Panc1 (cell line): ENCODE measurements at regions not wholly inside any gene's neighbourhood (a gene's known extent, or its start where the extent isn't known, plus 50 kb on each side); places are given as distances from the start of the nearest gene placed in this dataset.

ENCODE experiments used
- POLR2AphosphoS5 ChIP-seq: IDR thresholded peaks from 2 replicates; pipeline ENCODE4 v1.6.1; 2012; ENCODE audit warnings: mild to moderate bottlenecking, low read depth, low read length, moderate library complexity
- SIN3A ChIP-seq: IDR thresholded peaks from 2 replicates; pipeline ENCODE4 v1.6.1; 2012; ENCODE audit warnings: low read depth, mild to moderate bottlenecking, low read length, moderate library complexity, borderline replicate concordance; ENCODE audit not compliant: insufficient read depth
- TCF7L2 ChIP-seq: IDR thresholded peaks from 2 replicates; pipeline ENCODE4 v1.6.1; 2011; ENCODE audit warnings: mild to moderate bottlenecking, low read depth, low read length, inconsistent platforms
- TF ChIP-seq, protein P1 (sequence below): fragments of 450-650 bp; IDR thresholded peaks from 2 replicates; pipeline ENCODE4 v1.5.1; 2017; ENCODE audit warnings: mild to moderate bottlenecking
- TF ChIP-seq, protein P2 (sequence below), 2 experiments: IDR thresholded peaks; 2 replicates each; pipeline ENCODE4 v1.6.1; 2011 to 2012; ENCODE audit warnings: low read depth in 2 of 2, control low read depth in 1 of 2, low read length in 1 of 2, mild to moderate bottlenecking in 1 of 2, moderate library complexity in 1 of 2; ENCODE audit not compliant: insufficient read depth in 1 of 2

DNA sequence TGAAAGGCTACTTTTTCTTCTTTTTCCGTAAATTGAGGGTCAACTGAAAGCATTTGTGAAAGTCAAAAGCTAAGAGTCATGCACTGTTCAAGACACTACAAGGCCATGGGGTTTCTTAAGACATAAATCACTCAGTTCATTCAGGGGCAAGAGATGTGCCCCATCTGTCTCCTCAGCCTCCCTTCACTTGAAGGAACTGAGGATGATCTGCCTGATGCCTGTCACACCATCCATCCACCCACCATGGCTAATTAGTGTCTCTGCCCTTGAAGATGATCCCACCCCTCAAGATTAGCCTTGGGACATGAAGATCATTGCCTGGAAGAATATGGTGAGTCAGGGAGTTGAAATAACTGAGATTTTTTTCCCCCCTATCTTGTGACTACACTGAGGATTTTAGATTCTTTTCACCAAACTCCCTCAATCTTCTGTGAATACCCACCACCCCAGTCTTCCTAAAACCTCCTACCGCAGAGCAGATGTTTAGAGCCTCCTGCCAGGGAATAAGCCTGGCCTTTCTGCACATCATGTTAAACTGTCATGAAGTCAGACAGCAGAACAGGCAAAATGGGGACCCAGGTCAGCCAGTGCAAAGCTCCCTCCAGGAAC, 88.6 kb upstream of the LMO4 start:
- TF ChIP-seq, protein P1, sequence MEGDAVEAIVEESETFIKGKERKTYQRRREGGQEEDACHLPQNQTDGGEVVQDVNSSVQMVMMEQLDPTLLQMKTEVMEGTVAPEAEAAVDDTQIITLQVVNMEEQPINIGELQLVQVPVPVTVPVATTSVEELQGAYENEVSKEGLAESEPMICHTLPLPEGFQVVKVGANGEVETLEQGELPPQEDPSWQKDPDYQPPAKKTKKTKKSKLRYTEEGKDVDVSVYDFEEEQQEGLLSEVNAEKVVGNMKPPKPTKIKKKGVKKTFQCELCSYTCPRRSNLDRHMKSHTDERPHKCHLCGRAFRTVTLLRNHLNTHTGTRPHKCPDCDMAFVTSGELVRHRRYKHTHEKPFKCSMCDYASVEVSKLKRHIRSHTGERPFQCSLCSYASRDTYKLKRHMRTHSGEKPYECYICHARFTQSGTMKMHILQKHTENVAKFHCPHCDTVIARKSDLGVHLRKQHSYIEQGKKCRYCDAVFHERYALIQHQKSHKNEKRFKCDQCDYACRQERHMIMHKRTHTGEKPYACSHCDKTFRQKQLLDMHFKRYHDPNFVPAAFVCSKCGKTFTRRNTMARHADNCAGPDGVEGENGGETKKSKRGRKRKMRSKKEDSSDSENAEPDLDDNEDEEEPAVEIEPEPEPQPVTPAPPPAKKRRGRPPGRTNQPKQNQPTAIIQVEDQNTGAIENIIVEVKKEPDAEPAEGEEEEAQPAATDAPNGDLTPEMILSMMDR: no peak
- TF ChIP-seq TCF7L2: no peak
- TF ChIP-seq, protein P2, sequence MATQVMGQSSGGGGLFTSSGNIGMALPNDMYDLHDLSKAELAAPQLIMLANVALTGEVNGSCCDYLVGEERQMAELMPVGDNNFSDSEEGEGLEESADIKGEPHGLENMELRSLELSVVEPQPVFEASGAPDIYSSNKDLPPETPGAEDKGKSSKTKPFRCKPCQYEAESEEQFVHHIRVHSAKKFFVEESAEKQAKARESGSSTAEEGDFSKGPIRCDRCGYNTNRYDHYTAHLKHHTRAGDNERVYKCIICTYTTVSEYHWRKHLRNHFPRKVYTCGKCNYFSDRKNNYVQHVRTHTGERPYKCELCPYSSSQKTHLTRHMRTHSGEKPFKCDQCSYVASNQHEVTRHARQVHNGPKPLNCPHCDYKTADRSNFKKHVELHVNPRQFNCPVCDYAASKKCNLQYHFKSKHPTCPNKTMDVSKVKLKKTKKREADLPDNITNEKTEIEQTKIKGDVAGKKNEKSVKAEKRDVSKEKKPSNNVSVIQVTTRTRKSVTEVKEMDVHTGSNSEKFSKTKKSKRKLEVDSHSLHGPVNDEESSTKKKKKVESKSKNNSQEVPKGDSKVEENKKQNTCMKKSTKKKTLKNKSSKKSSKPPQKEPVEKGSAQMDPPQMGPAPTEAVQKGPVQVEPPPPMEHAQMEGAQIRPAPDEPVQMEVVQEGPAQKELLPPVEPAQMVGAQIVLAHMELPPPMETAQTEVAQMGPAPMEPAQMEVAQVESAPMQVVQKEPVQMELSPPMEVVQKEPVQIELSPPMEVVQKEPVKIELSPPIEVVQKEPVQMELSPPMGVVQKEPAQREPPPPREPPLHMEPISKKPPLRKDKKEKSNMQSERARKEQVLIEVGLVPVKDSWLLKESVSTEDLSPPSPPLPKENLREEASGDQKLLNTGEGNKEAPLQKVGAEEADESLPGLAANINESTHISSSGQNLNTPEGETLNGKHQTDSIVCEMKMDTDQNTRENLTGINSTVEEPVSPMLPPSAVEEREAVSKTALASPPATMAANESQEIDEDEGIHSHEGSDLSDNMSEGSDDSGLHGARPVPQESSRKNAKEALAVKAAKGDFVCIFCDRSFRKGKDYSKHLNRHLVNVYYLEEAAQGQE (IDR thresholded peaks at IDR 0.05; ENCODE audit: insufficient read depth in 1 of 2, low read depth in 2 of 2, low read length in 1 of 2): no peak
- TF ChIP-seq SIN3A: no peak
- TF ChIP-seq POLR2AphosphoS5: no peak
